ENCODE measurements at regions not wholly inside any gene's neighbourhood (a gene's known extent, or its start where the extent isn't known, plus 50 kb on each side); places are given as distances from the start of the nearest gene placed in this dataset.

- no peaks in the 10 kb centered on the region for H3K9me3 Mint-ChIP-seq
- DNase-seq: no peak
- H3K27ac Mint-ChIP-seq: no peak overlapping the region
- no peaks in the 10 kb centered on the region for H3K36me3 Mint-ChIP-seq
- peaks cover 16% of the 10 kb centered on the region for H3K27me3 Mint-ChIP-seq
- CTCF ChIA-PET: no interaction called here
- no peaks in the 10 kb centered on the region for H3K4me1 Mint-ChIP-seq
- H3K4me3 Mint-ChIP-seq: no peak overlapping the region
These were observed 291.3 kb downstream of the COG6 start for GRCh38 chr13:39946769-39947168.

- no peak for DNase-seq
- Mint-ChIP-seq H3K27ac (no peak overlapping the region), H3K27me3 (peaks cover 7% of the 10 kb centered on the region), H3K36me3 (no peaks in the 10 kb centered on the region), H3K4me3 (no peak overlapping the region), H3K9me3 (no peaks in the 10 kb centered on the region), H3K4me1 (peaks cover 16% of the 10 kb centered on the region)
- CTCF ChIA-PET: interaction anchor here (0.7 to 2.2 kb wide), 2 partner anchors 9 to 568 kb away, joined by 3 to 7 read pairs; no protein-coding TSS in a partner anchor
These were observed 295.8 kb downstream of the COG6 start for GRCh38 chr13:39951301-39951700.

DNA sequence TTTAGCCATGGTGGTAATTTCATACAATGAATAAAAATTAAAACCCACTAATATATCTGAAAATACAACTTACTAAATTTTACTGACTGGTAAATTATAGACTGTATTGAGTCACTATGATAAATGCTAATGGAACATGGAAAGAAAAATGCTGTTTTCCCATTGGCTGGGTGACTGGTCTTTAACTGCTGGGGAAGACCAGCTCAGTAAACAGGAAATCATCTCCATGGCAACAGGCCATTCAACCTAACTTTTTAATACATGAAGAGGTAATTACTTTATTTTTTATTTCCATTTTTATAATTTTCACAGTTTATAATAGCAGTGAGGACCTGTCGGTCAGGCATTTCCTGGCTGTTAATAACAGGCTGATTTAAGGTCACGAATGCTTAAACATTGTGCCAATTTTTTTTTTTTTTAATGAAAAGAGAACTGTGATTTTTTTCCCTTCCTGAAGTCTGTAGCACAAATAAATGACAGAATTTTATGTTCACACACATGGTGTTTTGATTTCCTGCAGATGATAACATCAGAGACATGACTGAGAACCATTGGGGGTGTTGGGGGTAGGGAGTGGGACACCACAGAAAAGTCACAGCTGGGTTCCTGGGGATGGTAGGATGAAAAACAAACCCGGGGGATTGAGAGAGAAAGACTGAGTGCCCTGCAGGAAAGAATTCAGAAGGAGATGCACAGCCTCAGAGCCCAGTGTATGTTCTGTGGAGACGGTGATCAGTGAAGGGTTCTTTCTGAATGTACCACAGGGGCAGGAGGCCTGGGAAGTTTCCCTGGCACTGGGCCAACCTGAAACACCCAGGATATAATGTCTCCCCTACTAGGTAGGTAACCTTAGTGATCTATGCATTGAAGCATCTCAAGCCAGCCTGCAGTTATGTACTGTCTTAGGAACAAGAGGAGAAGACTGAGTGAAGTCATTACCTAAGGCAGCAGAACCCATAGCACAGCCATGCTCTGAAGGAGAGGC, 297.1 kb downstream of the COG6 start:
- no peak overlapping the region for H3K27ac Mint-ChIP-seq
- DNase-seq: no peak
- CTCF ChIA-PET: interaction anchor here (1.0 to 2.2 kb wide), 3 partner anchors 10 to 24 kb away, joined by 3 to 7 read pairs (median 3); no protein-coding TSS in a partner anchor
- no peak overlapping the region for H3K4me3 Mint-ChIP-seq
- peaks cover 28% of the 10 kb centered on the region for H3K4me1 Mint-ChIP-seq
- H3K9me3 Mint-ChIP-seq: no peaks in the 10 kb centered on the region
- no peaks in the 10 kb centered on the region for H3K36me3 Mint-ChIP-seq
- peaks cover 6% of the 10 kb centered on the region for H3K27me3 Mint-ChIP-seq

- Mint-ChIP-seq H3K4me1 (peaks cover 43% of the 10 kb centered on the region), H3K27me3 (no peaks in the 10 kb centered on the region), H3K36me3 (no peaks in the 10 kb centered on the region), H3K9me3 (no peaks in the 10 kb centered on the region), H3K27ac (no peak overlapping the region), H3K4me3 (no peak overlapping the region)
- CTCF ChIA-PET: interaction anchor here (1.8 kb wide), 1 partner anchor 12 kb away, joined by 5 read pairs; no protein-coding TSS in a partner anchor
- DNase-seq: no peak
These were observed 299.0 kb downstream of the COG6 start for GRCh38 chr13:39954476-39954875.

- DNase-seq: no peak
- H3K9me3 Mint-ChIP-seq: no peaks in the 10 kb centered on the region
- no peak overlapping the region for H3K27ac Mint-ChIP-seq
- peaks cover 47% of the 10 kb centered on the region for H3K4me1 Mint-ChIP-seq
- no peaks in the 10 kb centered on the region for H3K36me3 Mint-ChIP-seq
- no peak overlapping the region for H3K4me3 Mint-ChIP-seq
- H3K27me3 Mint-ChIP-seq: no peaks in the 10 kb centered on the region
- CTCF ChIA-PET: interaction anchor here (1.3 kb wide), 1 partner anchor 13 kb away, joined by 9 read pairs; no protein-coding TSS in a partner anchor
These were observed 300.1 kb downstream of the COG6 start for GRCh38 chr13:39955560-39955959.

DNA sequence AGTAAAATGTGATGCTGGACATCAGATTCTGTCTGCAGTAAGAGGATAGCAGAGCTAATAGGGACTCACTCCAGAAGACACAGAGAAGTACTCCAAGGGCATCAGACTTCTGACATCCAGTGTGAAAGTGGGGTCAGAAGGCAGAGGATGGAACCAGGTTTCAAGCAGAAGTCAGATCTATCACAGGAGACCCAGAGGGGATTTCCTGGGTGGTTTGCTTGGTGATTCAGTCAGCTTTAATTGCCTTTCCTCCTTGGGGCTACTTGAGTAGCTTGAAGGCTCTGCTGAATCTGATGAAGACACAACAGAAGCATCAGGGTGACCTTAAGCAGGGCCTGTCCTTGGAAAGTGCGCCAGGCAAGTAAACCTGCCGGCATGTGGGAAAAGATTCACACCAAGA, 300.6 kb downstream of the COG6 start:
- CTCF ChIA-PET: interaction anchor here (1.3 kb wide), 1 partner anchor 13 kb away, joined by 9 read pairs; no protein-coding TSS in a partner anchor
- Mint-ChIP-seq H3K27me3 (no peaks in the 10 kb centered on the region), H3K4me3 (no peak overlapping the region), H3K36me3 (no peaks in the 10 kb centered on the region), H3K27ac (no peak overlapping the region), H3K4me1 (peaks cover 47% of the 10 kb centered on the region), H3K9me3 (no peaks in the 10 kb centered on the region)
- DNase-seq: no peak

DNA sequence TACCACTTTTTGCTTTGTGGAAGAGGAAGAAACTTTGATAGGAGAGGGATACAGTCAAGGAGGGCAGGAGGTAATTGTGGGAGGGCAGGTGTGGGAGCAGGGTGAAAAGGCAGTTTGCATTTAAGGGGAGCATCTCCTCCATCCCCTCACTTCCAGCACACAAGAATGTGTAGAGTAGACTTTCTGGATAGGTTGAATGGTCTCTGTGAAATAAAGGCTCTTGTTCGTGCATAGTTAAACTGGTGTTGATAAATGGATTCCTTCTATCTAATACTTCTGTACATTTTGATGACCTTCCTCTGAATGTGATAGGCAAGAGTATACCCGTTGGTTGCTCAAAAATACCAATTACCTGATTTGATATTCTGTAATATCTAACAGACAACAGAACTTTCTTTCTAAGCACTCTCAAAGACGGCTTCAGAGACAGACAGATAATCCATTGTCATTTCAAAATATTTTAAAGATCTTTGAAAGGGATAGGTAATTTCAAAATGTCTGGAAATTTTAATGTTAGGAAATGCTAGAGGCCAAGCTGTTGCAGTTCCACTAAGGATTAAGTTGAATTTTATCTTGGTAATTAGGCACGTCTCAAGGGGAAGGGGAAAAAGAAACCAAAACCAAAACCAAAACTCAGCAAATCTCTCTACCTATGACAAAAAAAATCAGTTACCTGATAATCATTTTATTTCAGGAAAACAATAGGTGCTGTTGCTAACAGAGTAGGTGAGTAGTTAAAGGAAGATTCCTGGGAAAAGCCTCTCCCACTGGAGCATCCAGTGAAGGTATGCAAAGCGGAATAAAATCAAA, 302.6 kb downstream of the COG6 start:
- peak overlapping the region; percentile 74 for H3K27ac Mint-ChIP-seq

DNA sequence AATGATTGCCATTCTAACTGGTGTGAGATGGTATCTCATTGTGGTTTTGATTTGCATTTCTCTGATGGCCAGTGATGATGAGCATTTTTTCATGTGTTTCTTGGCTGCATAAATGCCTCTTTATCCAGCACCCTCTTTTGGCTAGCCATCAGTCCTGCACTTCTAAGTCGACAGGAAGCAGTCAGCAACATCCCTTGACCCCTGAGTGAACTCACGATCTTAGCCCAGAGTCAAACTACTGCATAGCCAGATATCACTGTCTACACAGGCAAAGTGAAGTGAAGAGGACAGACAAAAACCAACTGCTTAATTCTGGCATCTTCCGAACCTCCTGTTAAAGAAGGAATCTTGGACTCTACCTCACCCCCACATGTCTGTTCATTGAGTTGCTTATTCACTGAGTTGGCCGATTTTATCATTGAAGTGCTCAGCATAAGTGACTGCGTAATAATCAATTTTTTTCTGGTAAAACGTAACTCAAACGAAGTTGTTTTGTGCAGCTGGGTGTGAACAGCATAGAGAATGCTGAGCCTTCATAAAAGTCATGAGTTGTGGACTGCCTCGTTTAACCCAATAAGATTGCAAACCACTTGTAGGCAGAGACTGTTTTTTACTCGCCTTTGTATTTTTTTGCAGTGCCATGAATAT, 304.2 kb downstream of the COG6 start:
- Mint-ChIP-seq H3K27me3 (no peaks in the 10 kb centered on the region), H3K36me3 (no peaks in the 10 kb centered on the region), H3K4me3 (no peak overlapping the region), H3K4me1 (peaks cover 40% of the 10 kb centered on the region), H3K9me3 (no peaks in the 10 kb centered on the region), H3K27ac (no peak overlapping the region)
- CTCF ChIA-PET: interaction anchor here (1.7 kb wide), 1 partner anchor 17 kb away, joined by 6 read pairs; no protein-coding TSS in a partner anchor
- no peak for DNase-seq

More for the DNA sequence above, 302.6 kb downstream of the COG6 start:
- Mint-ChIP-seq H3K36me3 (no peaks in the 10 kb centered on the region), H3K27me3 (no peaks in the 10 kb centered on the region), H3K4me1 (peaks cover 40% of the 10 kb centered on the region), H3K9me3 (no peaks in the 10 kb centered on the region), H3K4me3 (peak overlapping the region; percentile 68)
- DNase-seq: no peak
- CTCF ChIA-PET: interaction anchor here (1.3 kb wide), 1 partner anchor 16 kb away, joined by 6 read pairs; no protein-coding TSS in a partner anchor

DNA sequence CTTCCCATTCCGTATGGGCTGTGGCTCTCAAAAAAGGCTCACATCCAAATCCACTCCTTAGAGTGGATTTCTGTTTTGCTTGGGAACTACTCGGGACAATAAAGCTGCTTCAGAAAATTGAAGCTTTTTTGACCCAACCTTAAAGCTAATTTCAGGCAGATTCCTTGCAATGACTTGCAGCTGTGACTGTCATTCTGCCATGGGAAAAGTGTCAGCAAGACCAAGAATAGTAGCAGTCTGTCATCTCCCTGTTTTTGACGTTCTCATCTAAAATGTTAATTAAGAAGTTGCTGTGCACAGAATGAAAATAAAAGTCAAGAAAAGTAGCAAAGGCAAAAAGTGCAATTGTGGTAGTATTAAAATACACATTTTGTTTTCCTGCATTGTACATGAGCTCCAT, 304.7 kb downstream of the COG6 start:
- no peak overlapping the region for H3K27ac Mint-ChIP-seq
- no peak overlapping the region for H3K4me3 Mint-ChIP-seq
- no peaks in the 10 kb centered on the region for H3K9me3 Mint-ChIP-seq
- CTCF ChIA-PET: interaction anchor here (1.7 kb wide), 1 partner anchor 18 kb away, joined by 6 read pairs; no protein-coding TSS in a partner anchor
- peaks cover 40% of the 10 kb centered on the region for H3K4me1 Mint-ChIP-seq
- no peak for DNase-seq
- H3K36me3 Mint-ChIP-seq: no peaks in the 10 kb centered on the region
- no peaks in the 10 kb centered on the region for H3K27me3 Mint-ChIP-seq

DNA sequence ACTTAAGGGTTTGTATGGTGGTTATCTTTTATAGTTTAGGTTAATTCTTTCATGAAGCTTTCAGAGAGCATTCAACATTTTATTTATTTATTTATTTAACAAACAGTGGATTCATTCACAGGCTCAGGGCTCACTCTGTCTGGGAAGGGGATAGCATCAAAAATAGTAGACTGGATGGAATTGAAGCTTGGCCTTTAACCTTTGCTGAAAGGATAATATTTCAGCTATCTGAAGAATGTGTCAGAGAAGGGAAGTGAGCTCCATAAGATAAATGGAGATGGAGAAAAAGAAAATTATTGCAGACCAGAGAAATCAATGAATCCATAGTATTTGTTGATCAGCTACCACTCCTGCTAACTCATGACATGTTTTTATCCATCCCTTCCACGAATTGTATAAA, 305.6 kb downstream of the COG6 start:
- Mint-ChIP-seq H3K9me3 (no peaks in the 10 kb centered on the region), H3K4me3 (no peak overlapping the region), H3K27me3 (no peaks in the 10 kb centered on the region), H3K27ac (no peak overlapping the region), H3K4me1 (peaks cover 33% of the 10 kb centered on the region), H3K36me3 (no peaks in the 10 kb centered on the region)
- DNase-seq: no peak
- CTCF ChIA-PET: interaction anchor here (1.7 to 2.0 kb wide), 2 partner anchors 18 kb away, joined by 5 to 6 read pairs; no protein-coding TSS in a partner anchor

DNA sequence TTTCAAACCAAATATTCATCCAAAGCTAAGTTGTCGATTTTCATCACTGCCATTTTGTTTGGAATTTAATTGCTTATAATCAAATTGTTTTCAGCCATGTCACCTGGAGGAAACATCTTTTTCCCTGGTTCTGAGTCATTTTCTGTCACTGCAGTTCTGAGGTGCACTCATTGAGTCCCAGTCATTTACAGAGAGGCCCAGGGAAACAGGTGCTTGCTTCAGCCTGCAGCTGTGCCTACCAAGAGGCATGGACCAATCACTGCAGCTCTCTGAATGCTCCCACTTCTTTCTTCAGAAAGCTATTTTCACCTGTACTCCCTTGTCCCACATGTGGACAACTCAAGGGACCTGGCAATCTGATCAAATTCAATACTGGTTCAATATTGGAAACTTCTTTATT, 308.1 kb downstream of the COG6 start:
- peaks cover 6% of the 10 kb centered on the region for H3K27me3 Mint-ChIP-seq
- CTCF ChIA-PET: no interaction called here
- DNase-seq: no peak
- no peak overlapping the region for H3K4me3 Mint-ChIP-seq
- H3K27ac Mint-ChIP-seq: no peak overlapping the region
- peaks cover 9% of the 10 kb centered on the region for H3K4me1 Mint-ChIP-seq
- no peaks in the 10 kb centered on the region for H3K36me3 Mint-ChIP-seq
- H3K9me3 Mint-ChIP-seq: no peaks in the 10 kb centered on the region

GRCh38 chr13:39965309-39965708, 309.8 kb downstream of the COG6 start:
- H3K36me3 Mint-ChIP-seq: no peaks in the 10 kb centered on the region
- DNase-seq: no peak
- no peak overlapping the region for H3K4me3 Mint-ChIP-seq
- peaks cover 6% of the 10 kb centered on the region for H3K27me3 Mint-ChIP-seq
- H3K27ac Mint-ChIP-seq: no peak overlapping the region
- CTCF ChIA-PET: interaction anchor here (0.6 to 0.8 kb wide), 2 partner anchors 16 to 23 kb away, joined by 3 read pairs; no protein-coding TSS in a partner anchor
- no peaks in the 10 kb centered on the region for H3K9me3 Mint-ChIP-seq
- no peaks in the 10 kb centered on the region for H3K4me1 Mint-ChIP-seq

GRCh38 chr13:39967199-39967959, 311.9 kb downstream of the COG6 start:
- no peak for DNase-seq
- CTCF ChIA-PET: no interaction called here
- Mint-ChIP-seq H3K27ac (no peak overlapping the region), H3K36me3 (no peaks in the 10 kb centered on the region), H3K27me3 (peaks cover 6% of the 10 kb centered on the region), H3K4me1 (no peaks in the 10 kb centered on the region), H3K4me3 (no peak overlapping the region), H3K9me3 (no peaks in the 10 kb centered on the region)
